NCI-H2107 treated with DMSO at 0.1 percent for 48 hours (cell line): ENCODE measurements at regions not wholly inside any gene's neighbourhood (a gene's known extent, or its start where the extent isn't known, plus 50 kb on each side); places are given as distances from the start of the nearest gene placed in this dataset.
"Not testable (repeated sequence)": the region's sequence is repeated elsewhere in the genome, so short reads cannot be mapped to it uniquely, and the experiment has no call there.

ENCODE experiments used
- DNase-seq: peaks from one replicate; lab custom pipeline; 2025; ENCODE audit not compliant: unreplicated experiment; lab: John Stamatoyannopoulos, UW

GRCh38 chr16:55015181-55015913 lies 84.7 kb downstream of the IRX5 start:
- no peak for DNase-seq

DNA sequence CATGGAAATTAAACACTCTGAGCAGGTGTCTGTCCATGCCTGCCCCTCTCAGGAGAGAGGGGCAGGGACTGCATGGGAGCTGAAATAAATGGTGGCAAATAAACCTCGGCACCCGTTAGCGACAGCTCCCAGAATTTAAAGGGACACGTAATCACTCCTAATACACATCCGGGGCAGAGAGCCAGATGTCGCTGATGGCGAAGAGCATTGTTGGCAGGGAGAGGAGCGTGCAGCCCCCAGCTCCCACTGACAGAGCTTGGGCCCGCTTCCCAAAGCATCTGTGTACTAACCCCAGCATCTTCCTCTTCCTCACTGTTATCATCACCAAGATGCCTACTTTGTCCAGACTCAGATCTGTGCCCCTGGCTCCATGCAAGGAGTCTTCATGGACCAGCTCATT lies 85.8 kb downstream of the IRX5 start:
- no peak for DNase-seq

DNA sequence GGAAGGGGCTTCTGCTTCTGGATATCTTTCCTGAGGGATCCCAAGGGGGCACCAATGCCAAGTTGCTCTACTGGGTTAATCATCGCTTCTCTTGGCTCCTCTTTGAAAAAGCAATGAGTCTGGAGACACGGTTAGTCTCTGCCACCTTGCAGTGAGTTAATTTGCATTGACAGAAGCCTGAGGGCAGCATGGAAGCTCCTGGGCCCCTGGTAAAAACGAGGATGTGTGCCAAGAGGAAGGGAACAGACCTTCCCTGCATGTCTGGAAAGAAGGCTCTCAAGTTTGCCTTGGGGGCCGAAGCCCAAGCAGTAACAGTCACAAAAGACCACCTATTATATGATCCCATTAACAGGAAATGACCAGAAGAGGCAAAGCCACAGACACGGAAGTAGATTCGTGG lies 86.7 kb downstream of the IRX5 start:
- no peak for DNase-seq

- no peak for DNase-seq
Measured at GRCh38 chr16:55018881-55019280, 88.2 kb downstream of the IRX5 start.

DNA sequence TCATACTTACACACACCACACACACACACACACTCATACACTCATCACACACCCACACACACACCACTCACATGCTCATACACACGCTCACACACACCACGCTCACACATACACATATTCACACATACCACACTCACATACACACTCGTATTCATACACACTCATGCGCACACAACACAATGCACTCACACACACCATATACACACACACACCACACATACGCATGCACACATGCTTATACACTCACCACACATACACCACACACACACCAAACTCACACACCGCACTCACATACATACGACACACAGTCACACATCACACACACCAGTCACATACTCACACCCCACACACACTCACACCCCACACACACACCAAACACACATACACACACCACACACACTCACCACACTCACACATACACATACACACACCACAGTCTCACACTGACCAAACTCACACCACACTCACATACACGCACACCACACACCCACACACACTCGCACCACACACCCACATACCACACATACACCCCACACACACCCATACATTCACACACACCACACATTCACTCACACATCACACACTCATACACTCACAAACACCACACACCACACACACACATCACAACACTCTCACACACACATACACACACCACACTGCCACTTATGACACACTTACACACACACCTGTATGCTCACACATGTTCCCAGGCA lies 88.9 kb downstream of the IRX5 start:
- DNase-seq: no peak

DNA sequence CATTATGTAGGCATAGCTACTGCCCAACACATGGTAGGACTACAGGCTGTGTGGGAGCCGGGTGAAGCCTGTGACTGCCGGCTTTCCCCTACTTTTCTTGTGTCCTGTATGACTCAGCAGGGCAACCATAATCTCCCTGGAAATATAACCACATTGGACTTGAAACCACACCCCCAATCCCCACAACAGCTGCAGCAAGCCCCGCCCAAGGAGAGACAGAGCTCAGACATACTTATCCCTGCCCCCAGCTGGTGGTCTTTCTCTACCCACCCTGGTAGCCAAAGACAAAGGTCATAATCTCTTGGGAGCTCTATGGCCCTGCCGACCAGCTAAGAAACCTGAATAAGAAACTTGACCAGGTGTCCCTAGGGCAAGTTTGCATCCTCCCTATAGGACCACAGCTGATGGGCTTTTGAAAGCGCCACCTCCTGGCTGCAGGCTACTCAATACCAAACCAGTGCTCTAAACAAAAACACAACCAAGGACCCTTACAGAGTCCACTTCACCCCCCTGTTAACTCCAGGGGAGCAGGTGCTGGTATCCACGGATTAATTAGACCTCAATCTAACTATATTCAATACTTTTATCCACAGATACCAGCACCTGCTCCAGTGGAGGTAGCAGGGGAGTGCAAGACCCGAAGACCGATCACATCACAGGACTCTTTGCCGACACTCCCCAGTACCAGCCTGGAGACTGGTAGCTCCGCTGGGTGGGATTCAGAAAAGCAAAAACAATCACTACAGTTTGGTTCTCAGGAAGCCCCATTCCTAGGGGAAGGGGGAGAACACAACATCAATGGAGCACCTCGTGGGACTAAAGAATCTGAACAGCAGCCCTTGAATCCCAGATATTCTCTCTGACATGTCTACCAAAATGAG lies 91.2 kb downstream of the IRX5 start:
- no peak for DNase-seq

GRCh38 chr16:55027260-55027659 lies 96.6 kb downstream of the IRX5 start:
- not testable (repeated sequence) for DNase-seq

- no peak for DNase-seq
Measured at GRCh38 chr16:55029509-55029908, 98.8 kb downstream of the IRX5 start.

- no peak for DNase-seq
Measured at GRCh38 chr16:55030944-55031343, 100.3 kb downstream of the IRX5 start.

DNA sequence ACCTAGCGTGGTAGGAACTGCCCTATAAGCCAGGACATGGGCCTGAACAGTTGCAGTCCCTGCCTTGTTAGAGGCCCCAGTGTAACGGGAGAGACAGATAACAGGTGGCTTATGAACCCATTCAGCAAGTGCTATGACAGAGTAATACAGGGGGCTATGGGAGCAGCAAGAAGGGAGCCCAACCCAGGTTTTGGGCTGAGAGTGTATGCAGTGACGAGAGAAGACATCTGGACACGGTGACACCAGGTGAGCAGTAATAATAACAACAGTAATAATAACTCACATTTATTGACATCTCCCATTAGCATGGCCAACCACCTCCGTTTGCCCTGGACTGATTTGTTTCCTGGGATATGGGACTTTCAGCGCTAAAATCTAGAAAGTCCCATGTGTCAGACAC lies 100.8 kb downstream of the IRX5 start:
- DNase-seq: no peak

- DNase-seq: no peak
Measured at GRCh38 chr16:55033225-55034156, 102.8 kb downstream of the IRX5 start.

DNA sequence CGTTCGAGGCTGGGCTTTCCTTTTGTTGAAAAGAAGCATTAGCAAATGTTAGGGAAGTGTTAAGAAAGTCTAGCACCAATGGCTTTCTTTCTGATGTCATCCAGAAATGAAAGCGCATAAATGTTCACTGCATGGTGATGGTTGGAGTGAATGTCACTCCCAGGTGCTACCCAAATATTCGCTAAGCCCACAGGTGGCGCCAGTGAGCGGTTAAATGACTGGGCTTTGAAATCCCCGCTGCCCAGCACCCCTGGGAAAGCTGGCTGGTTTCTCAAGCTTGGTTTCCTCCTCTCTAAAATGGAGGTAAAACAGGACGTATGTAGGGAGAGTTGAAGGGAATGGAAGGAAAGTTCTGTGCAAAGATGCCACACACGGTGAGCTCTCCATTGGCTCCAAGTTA lies 104.4 kb downstream of the IRX5 start:
- DNase-seq: no peak

DNA sequence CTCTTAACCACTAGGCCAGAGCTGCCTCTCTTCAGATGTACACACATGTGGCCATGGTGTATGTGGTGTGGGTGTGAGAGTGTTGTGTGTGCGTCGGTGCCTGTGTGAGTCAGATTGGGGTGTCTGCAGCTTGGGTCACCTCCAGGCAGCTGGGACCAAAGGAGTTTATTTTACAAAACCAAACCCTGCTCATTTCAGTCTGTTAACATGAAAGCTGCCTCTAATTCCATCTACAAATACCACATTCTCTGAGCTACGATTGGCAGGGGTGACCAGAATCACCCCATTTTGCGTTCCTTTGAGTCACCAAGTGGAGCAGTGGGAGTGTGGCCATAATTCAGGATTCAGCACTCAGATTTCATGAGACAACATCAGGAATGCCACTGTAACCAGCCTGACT lies 105.3 kb downstream of the IRX5 start:
- no peak for DNase-seq

DNA sequence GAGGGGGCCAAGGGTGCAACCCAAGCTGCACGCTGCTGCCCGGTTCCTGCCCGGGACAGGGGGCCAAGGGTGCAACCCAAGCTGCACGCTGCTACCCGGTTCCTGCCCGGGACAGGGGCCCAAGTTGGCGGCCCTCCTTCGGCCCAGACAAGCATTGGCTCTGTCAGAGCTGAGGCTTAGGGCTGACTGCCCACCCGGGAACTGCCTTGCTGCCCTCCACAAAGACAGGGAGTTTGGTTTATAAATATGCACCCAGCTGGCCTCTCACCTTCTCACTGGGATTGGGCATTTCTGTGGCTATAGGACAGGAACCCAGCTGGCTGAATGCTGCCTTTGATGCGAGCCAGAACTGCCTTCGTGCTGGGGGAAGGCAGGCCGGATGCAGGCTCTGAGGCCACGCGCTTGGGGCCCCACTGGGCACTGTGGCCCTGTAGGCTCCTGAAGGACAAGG lies 105.7 kb downstream of the IRX5 start:
- no peak for DNase-seq

- no peak for DNase-seq
Measured at GRCh38 chr16:55037046-55037445, 106.4 kb downstream of the IRX5 start.

- no peak for DNase-seq
Measured at GRCh38 chr16:55037966-55038365, 107.3 kb downstream of the IRX5 start.

- DNase-seq: no peak
Measured at GRCh38 chr16:55039042-55039441, 108.4 kb downstream of the IRX5 start.

DNA sequence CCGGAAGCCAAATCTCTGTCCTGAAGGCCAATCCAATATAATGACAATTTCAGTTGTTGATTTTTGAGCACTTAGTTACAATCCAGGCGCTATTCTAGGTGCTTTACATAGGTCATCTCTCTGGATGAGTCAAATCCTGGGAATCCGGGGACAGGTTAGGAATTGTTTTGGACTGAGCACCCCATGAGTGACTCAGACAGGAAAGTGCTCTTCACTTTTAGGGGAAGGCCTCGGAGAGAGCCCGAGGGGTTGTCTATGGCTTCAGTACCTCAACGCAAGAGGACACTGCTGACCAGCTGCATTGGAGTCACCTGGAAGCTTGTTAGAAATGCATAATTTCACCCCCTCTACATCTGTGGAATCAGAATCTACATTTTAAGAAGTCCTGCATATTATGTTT lies 108.8 kb downstream of the IRX5 start:
- DNase-seq: no peak

- no peak for DNase-seq
Measured at GRCh38 chr16:55039931-55040330, 109.3 kb downstream of the IRX5 start.

DNA sequence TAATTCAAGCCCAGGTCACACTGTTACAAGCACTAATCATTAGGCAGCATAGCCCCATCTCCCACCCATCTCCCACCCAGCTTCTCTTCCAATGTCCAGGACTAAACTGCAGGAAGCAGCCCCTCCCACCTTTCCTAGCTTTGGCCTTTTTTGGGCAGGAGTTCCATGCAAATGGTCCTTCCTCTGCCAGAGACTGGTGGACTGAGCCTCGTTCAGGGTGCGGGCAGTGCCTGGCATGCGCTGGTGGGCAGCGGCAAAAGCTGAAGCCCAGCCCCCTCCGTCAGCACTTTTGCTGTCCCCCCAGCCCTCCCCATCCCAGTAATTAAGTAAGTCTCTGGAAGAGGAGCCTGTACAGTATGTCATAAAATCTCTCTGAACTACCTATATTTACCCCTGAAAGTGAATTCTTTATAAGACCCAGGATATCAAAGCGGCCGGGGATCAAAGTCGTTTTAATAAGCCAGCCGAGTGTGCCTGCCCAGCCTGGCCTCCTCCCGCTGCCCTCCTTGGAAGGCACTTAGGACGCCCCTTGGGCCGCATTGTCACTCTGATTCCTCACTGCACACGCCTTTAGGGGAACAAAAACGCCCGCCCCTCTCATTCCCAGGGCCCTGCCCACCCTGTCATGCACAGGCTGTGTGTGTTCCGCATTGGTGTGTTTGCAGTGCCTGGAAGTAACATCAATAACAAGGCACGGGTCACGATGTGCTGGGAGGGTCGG lies 109.9 kb downstream of the IRX5 start:
- DNase-seq: no peak
